C1 segment of cervical spinal cord (tissue), 14 donors: ENCODE measurements at regions not wholly inside any gene's neighbourhood (a gene's known extent, or its start where the extent isn't known, plus 50 kb on each side); places are given as distances from the start of the nearest gene placed in this dataset.
A peak's percentile ranks its signal among the peaks of the same experiment; 100 is the strongest.
"Not testable (repeated sequence)": the region's sequence is repeated elsewhere in the genome, so short reads cannot be mapped to it uniquely, and the experiment has no call there.

ENCODE experiments used
- DNase-seq, 14 donors: peaks; one replicate each; lab custom pipeline; 2025; lab: John Stamatoyannopoulos, UW

DNA sequence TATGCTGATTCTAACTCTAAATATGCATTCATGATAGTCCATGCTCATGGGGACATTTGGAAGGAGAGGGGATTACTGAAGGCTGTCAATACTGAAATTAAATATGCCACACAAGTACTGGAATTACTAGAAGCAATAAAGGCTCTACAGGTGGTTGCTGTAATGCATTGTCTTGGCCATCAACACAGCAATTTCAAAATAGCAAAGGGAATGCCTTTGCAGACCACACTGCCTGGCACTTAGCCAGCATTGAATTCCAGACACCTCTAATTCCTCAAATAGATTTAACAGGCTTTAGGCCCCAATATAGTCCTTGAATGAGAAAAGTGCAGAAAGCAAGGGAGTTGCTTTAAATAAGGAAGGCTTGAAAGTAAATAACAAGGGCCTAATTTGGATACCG, 115.8 kb upstream of the PLCL2 start:
- no peak for DNase-seq

DNA sequence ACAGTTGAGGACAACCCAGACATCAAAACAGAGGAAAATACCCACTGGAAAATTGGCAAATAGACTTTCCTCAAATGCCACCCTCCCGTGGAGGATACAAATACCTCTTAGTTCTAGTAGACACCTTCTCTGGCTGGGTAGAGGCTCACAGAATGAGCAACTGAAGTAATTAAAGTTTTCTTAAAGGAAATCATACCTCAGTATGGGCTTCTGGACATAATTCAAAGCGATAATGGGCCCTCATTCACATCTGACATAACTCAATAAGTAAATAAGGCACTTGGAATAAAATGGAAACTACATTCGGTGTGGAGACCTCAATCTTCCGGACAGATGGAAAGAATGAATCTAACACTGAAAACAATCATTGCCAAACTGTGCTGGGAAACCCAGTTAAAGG, 115.2 kb upstream of the PLCL2 start:
- DNase-seq = no peak

DNA sequence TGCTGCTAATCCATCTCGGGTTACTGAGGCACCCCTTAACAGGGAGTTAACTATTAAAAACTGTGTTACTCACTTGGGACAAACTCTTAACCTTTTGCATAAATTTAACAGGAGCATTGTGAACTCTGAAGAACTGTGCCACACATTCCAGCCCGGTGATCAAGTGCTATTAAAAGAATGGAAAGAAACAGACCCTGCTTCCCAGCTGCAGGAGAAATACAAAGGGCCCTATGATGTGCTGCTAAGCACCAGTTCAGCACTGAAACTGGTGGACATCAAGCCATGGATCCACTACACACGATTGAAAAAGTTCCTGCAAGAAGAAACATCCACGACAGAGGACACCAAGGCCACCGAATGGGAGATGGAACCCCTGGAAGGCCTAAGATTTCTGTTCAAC, 114.7 kb upstream of the PLCL2 start:
- DNase-seq = no peak

DNA sequence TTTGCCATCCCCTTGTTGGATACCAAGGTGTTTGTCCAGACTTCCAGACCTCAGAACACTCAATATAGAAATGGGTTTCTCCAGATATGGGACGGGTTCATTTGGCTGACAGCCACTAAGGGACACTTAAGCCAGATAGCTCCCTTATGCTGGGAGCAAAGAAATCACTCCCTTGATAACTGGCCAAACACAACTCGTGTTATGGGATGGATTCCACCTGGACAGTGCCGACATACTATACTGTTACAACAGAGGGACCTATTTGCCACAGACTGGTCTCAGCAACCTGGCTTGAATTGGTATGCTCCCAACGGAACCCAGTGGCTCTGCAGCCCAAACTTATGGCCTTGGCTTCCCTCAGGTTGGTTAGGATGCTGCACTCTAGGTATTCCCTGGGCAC, 114.0 kb upstream of the PLCL2 start:
- DNase-seq = no peak

DNA sequence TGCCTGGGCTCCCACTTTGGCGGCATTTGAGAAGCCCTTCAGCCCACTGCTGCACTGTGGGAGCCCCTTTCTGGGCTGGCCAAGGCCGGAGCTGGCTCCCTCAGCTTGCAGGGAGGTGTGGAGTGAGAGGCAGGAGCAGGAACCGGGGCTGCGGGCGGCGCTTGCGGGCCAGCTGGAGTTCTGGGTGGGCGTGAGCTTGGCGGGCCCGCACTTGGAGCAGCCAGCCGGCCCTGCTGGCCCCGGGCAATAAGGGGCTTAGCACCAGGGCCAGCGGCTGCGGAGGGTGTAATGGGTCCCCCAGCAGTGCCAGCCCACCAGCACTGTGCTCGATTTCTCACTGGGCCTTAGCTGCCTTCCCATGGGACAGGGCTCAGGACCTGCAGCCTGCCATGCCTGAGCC, 111.2 kb upstream of the PLCL2 start:
- not testable (repeated sequence) for DNase-seq

DNA sequence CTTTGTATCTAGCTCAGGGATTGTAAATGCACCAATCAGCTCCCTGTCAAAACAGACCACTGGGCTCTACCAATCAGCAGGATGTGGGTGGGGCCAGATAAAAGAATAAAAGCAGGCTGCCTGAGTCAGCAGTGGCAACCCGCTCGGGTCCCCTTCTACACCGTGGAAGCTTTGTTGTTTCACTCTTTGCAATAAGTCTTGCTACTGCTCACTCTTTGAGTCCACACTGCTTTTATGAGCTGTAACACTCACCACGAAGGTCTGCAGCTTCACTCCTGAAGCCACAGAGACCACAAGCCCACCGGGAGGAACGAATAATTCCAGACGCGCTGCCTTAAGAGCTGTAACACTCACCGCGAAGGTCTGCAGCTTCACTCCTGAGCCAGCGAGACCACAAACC, 110.2 kb upstream of the PLCL2 start:
- DNase-seq = not testable (repeated sequence)

DNA sequence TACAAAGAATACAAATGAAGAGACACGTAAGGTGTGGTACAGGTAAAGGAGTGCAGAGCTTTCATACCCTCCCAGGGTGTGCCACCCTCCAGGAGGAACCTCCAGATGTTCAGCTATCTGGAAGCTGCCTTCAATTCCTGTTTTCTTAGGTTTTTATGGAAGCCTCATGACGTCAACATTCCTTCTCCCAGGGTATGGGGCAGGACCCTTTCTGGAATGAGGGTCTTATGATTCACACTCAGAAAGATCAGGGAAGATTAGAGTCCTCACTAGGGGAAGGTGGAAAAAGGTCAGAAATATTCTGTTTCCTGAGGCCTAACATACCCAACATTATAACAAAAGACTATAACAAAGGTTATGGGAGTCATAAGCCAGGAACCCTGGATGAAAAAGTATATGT, 99.8 kb upstream of the PLCL2 start:
- no peak for DNase-seq

DNA sequence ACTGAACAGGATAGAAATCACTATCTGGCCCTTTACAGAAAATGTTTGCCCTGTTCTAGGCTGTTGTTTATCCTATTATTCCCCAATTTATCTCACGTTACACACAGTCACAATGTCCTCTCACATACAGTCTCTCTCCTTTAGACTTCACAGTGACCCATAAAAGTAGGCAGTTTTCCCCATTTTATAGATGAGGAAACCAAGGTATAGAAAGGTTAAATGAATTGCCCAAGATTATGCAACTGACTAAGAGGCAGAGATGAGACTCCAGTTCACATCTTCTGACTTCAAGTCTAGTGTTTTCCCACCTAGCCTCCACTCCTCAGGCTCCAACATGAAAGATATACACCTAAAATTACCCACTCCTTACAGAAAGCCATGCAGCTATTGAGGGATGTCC, 99.3 kb upstream of the PLCL2 start:
- DNase-seq = no peak

DNA sequence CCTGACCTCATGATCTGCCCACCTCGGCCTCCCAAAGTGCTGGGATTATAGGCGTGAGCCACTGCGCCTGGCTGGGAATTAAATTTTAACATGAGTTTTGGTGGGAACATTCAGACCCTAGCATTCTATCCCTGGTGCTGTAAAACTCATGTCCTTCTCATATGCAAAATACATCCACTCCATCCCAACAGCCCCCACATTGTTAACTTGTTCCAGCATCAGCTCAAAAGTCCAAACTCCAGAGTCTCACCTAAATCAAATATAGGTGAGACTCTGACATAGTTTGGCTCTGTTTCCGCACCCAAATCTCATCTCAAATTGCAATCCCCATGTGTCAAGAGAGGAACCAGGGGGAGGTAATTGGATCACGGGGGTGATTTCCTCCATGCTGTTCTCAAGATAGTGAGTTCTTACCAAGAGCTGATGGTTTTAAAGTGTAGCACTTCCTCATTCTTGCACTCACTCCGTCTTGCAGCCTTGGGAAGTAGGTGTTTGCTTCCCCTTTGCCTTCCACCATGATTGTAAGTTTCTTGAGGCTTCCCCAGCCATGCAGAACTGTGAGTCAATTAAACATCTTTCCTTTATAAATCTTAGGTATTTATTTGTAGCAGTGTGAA, 96.2 kb upstream of the PLCL2 start:
- peak in 2 of 14 donors; percentile 9 to 10 for DNase-seq

DNA sequence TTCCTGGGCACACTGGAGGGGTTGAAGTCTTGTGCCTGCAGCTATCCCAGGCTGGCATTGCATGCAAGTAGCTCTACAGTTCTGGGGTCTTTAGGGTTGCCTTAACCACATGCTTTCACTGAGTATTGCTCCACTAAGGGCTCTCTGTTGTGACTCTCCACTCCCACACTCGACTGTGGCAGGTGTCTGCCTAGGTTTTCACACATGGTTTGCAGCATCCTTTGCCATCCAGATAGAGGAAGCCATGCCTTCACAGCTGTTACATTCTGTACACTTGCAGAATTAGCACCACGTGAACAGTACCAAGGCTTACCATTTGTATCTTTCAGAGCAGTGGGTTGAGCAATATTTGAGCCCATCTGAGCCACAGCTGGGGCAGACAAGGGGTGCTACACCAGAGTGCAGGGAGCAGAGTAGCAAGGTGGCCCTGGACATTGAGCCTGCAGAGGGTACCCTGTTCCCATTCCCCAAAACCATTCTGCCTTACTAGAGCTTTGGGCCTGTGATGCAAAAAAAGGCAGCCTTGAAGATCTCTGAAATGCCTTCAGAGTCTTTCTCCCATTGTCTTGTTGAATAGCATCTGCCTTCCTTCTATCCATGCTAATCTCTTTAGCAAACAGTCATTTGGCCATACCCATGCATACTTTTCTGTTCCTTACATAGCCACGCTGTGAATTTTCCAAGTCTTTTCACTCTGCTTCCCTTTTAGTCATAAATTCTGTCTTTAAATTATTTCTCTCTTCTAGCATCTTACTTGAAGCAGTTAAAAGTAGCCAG, 95.2 kb upstream of the PLCL2 start:
- no peak for DNase-seq

DNA sequence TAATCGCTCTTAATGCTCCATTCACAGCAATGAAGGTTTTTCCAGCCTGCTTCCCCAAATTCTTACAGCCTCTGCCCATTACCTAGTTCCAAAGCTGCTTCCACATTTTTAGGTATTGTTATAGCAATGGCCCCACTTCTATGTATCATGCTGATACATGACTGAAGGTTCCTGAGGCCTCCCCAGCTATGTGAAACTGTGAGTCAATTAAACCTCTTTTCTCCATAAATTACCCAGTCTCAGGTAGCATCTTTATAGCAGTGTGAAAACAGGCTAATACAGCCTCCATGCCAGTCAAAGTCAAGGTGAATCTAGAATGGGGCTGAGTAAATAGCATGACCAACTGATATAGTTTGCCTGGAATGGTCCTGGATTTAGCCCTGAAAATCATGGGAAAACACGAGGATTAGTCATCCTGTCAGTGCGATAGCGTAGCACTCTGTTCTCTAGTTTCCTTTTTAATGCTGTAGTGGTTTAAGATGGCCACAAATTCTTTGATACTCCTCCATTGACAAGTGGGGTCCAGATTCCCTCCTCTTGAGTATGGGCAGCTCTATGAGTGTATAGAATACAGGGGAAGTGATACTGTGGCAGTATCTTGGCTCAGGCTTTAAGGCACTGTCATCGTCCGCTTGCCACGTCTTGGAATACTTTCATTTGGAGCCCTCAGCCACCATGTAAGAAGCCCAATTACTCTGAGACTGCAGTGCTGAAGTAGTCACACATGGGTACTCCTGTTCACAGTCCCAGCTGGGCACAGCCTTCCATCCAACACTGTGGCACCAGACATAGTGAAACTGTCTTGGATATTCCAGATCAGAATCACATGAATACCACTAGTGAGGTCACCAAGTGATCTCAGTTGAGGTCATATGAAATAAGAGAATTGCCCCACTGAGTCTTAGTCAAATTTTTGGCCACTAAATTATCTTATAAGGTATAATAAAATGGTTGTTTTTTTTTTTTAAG, 94.0 kb upstream of the PLCL2 start:
- no peak for DNase-seq

DNA sequence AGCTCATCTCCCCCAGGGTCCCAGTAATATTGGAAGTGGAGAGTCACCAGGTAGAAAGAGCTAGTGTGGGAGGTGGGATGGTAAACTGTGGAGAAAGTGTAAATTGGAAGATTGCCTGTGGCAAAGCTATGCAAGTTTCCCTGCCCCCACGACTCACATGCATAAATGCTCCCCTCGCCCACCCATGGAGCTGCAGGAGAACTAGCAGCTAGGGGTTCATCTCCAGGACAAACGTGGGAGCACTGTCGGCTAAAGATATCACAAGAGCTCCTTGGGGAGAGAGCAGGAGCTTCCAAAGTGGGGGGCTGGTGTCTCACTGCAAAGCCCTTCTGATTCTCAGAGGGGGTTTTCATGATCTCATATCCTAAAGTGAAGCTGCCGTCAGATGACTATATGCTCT, 91.4 kb upstream of the PLCL2 start:
- no peak for DNase-seq

DNA sequence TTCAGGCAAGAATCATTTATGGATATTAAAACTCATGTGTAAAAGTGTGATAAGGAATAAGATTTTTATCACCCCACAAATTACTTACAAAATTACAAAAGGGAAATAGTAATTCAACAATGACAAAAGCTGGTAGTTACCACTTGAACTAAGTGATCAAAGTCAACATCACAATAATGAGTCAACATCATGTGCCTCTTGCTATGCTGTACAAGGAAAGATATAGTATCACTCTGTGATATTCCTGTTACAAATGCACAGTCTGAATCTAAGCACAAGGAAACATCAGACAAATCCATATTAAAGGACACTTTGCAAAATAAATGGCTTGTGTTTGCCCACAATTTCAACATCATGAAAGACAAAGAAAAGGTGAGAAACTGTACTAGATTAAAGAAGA, 90.5 kb upstream of the PLCL2 start:
- no peak for DNase-seq

DNA sequence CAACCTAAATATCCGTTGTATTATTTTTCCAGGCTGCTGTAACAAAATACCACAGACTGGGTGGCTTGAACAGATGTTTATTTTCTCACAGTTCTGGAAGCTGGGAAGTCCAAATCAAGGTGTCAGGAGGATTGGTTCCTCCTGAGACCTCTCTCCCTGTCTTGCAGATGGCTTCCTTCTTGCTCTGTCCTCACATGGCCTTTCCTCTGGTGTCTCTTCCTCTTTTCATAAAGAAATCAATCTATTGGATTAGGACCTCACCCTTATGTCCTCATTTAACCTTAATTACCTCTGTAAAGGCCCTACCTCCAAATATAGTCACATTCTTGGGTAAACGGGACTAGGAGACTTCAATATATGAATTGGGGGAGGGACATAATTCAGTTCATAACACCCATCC, 89.2 kb upstream of the PLCL2 start:
- no peak for DNase-seq

DNA sequence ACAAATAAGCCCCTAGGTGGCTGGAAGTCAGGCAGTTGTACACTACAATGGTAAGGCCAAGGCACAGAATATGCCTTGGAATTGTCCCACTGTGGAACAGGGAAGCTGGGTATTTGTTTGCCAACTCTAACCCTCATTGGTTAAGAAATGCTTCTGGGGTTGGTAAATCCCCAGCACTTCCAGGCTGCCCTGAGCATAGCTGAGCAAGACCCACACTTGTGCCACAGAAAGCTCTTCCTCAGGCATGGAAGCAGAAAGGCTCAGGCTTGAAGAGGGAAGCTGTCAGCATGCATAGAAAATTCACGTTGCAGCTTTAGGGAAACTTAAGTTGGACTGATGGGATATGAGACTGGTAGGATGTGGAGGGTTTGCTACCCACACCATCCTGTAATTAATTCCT, 86.9 kb upstream of the PLCL2 start:
- DNase-seq = no peak

DNA sequence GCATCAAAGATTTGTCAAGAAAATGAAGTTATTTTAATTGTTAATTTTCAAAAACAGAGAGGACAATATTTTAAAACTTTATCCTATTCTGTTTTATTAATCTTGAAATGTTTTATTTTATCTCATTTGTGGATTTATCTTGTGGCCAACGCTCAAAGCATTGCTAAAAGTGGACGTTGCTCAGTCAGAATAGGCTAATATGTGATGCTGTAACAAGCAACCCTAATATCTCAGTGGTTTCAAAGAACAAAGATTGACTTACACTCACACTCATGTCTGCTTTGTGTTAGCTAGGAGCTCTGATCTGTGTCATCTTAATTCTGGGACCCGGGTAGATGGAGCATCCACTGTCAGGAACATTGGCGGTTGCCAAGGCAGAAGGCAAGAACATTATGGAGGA, 86.0 kb upstream of the PLCL2 start:
- DNase-seq = no peak

DNA sequence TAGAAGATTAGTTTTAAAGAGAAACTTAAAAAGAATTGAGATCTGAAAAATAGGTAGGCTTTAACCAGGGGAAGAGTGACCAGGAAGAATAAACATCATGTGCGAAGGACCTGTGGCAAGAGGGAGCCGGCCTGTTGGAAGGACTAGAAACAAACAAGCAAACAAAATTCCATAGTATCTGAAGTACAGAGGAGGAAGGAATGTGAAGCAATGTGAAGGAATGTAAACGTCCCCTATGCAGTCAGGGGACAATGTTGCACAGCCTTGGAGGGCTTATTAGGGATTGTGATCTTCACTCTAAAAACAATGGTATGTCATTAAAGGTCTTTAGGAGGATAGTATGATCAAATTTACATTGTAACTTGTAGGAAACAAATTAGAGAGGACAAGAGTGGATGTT, 84.4 kb upstream of the PLCL2 start:
- DNase-seq = no peak

DNA sequence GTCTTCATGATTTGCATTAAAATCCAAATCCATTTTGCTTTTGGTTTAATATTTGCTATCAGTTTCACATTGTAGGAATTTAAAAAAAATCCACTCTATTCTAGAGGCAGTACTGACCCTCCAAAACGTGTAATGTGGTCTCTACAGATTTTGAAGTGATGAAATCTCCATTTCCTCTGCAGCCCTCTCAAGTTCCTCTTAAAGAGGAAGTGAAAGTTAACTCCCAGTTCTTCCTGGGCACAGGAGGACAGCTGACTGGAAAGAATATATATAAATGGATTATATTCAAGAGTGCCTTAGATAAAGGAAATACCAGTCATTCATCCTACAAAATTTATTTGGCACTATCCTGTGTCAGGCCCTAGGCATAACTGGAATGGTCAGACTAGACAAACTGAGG, 83.5 kb upstream of the PLCL2 start:
- no peak for DNase-seq

DNA sequence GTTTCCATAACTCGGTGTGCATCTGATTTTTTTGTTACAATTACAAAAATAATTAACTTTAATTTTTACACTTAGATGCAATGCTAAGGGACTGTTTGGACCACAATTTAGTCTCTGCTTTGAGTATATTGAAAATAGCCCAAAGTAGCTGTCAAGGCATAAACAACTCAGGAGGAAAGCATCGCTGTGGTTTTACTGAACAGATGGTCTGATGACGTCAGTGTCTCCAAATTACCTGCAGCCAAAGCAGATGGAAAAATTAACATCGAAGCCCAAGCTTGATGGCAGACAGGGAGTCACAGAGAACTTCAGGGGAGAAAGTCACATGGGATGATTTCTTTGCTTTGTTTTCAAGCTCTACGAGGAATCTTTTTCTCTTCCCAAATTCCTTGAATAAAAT, 83.1 kb upstream of the PLCL2 start:
- peak in 2 of 14 donors; percentile 14 to 97 for DNase-seq

DNA sequence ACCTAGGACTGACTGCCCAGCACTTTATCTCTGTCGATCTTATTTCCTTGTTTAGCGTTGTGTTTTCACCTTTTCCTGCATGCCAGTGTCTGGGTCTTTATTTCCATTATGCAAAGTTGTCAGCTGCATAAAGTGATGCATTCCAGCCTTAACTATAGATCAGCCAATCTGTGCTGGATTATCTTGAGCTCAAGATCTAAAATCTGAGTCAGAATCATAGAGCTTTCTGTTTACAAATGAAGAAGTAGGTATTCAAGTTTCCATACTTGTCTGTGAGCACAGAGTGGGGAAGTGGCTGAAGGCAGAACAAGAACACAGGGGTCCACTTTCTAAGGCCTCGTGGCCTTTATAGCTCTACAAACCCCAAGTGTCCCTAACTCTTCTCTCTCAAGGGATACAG, 82.4 kb upstream of the PLCL2 start:
- peak in 1 of 14 donors; percentile 23 for DNase-seq

DNA sequence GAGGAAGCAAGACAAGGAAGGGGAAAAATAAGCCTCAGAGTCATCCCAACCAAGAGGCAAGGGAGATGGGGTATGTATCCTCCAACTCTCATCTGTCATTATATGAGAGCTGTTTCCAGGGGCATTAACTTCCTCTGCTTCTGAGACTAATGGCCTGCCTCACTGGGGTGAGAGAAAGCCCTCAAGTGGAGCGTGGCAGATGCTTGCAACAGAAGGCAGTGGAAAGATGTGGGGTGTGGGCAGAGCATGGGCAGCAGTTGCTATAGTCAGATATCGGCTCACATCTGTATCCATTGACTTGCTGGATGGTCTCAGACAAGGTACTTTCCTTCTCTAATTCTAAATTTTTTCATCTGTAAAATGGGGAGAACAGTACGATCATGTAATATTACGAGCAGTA, 81.7 kb upstream of the PLCL2 start:
- no peak for DNase-seq

DNA sequence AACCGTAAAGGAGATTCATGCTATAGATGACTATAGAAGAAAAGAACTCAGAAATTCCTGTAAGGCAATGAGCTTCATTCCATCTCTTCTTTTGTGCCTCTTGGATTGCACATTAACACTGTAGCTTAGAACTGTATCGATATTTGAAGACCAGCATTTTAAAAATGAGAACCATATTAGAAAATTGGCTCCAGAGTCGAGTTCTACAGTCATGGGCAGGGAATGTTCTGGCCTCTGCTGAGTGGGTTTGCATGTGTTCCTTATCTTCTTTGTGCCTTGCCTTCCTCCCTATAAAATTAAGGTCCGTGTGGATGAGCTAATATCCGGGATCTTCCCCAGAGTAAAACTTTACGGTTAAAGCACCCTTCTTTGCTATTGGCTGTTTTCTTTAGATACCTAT, 77.4 kb upstream of the PLCL2 start:
- DNase-seq = no peak
